Kidney capillary endothelial cell (primary cell): ENCODE measurements at regions not wholly inside any gene's neighbourhood (a gene's known extent, or its start where the extent isn't known, plus 50 kb on each side); places are given as distances from the start of the nearest gene placed in this dataset.

Experiments used
- DNase-seq: peaks from one replicate; pipeline ENCODE4 v3.0.0-alpha.2; 2018; ENCODE audit warnings: low spot score

DNA sequence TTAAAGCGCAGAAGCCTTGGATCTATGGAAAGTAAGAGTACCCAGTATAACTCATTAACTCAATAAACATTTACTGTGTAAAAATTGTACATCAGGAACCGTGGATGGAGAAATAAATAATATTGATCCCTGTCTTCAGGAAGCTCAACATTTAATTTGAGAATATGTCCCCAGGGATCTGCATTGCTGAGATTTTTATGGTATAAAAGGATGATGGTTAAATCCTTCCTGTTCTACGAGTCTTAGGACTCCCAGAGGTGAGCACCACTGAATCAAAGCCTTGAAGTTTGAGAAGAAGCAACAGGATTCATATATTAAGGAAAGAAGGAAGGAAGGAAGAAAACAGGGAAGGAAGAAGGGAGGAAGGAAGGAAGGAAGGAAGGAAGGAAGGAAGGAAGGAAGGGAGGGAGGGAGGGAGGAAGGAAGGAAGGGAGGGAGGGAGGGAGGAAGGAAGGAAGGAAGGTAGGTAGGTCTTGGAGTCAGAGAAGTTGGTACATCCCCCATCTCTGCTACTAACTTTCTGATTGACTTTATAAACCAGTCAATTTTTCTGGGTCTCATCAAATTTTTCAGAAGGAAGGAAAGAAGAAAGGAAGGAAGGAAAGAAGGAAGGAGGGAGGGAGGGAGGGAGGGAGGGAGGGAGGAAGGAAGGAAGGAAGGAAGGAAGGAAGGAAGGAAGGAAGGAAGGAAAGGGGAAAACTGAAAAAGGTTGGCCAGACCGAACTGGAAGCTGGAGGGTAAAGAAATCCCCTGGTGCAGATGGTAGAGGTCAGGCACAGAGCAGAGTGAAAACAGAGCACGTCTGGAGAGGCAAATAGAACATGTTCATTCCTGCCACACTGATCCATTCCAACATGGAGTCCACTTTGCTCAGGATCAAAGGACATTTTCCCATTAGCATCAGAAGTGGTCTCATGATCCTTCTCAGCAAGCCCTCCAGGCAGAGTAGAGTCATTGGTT, 422.2 kb upstream of the CDH11 start:
- no peak for DNase-seq

DNA sequence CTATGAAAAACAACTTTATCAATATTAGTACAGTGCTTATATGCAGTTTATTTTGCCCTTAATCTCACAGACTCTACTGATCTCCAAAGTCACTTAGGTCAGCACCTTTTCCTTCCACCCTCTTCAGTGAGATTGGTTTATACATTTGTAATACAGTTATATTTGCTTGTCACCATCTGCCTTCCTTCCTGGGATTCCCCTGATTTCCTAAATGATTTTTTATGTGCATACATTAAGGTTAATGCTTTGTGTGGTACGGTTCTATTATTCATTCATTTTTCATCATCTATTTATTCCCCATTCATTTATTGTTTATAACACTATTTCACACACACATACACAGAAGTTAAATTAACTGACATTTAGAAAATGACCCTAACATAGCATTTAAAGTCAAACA, 419.8 kb upstream of the CDH11 start:
- no peak for DNase-seq

DNA sequence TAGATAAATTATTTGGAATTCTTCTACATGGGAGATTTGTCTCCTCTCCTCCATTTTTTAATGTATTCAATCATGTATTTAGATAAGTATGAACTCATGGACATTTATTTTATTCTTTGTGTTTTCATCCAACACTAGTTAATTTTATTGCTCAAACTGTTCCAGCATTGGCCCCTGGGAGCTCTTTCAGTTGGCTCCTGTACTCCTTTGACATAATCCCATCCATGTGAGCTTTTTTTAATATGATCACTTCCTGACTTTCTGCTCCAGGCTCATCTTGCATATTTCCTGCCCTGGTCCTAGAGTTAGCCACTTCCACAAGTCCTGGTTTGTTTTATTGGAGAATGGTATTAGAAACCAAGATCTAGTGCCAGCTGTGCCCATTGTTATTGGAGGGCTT, 419.0 kb upstream of the CDH11 start:
- DNase-seq: no peak

- no peak for DNase-seq
Observed at GRCh38 chr16:65538976-65539375, 417.1 kb upstream of the CDH11 start.

- DNase-seq: no peak
Observed at GRCh38 chr16:65537336-65537735, 415.5 kb upstream of the CDH11 start.

DNA sequence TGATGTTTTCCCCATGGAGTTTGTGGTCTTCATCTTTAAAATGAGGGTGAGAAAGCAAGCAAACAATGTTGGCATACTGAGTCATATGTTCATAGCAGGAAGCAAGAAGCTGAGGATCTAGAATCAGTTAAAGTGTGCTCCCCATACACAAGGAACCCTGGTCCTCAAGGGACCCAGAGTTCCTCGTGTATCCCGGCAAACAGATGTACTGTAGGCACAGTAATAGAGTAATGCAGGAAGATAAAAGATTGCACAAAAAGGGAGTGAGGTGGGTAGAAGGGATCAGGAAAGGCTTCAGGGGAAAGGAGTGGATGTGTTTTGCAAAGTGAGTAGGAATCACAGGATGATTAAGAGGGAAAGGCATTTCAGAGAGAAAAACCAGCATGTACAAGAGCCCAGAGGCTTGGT, 412.3 kb upstream of the CDH11 start:
- DNase-seq: no peak

DNA sequence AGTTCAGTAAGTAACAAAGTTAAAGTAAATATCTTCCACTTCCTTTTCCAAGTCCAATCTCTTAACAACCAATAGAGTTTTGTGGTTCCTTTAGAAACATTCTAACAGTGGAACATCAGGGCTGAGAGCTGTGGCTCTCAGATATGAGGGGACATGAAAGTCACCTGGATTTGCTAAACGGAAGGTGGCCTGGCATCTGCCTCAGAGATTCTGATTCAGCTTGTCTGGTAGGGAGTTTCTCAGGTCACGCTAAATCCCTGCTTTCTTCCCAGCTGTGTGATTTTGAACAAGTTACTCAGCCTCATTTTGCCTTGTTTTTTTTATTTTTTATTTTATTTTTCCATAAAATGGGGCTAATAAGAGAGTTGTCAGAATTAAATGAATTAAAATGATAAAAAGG, 411.0 kb upstream of the CDH11 start:
- DNase-seq: no peak

- no peak for DNase-seq
Observed at GRCh38 chr16:65532258-65532657, 410.4 kb upstream of the CDH11 start.

- no peak for DNase-seq
Observed at GRCh38 chr16:65531475-65531874, 409.6 kb upstream of the CDH11 start.

DNA sequence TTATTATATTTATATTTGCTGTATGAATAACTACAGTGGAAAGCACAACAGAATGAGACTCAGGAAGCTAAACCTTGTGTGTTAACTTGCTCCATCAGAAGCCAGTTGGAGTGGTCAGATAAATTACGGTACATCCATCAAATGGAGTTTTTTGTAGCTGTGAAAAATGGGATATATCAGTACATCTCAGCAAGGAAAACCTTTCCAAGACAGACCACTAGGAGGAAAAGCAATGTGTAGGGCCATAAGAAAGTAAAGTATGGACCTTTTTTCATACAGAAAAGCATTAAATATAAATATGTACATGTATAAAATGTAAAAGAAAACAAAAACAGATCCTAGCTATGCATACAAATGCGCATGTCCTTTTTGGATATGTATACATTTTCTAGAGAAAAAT, 403.8 kb upstream of the CDH11 start:
- no peak for DNase-seq

DNA sequence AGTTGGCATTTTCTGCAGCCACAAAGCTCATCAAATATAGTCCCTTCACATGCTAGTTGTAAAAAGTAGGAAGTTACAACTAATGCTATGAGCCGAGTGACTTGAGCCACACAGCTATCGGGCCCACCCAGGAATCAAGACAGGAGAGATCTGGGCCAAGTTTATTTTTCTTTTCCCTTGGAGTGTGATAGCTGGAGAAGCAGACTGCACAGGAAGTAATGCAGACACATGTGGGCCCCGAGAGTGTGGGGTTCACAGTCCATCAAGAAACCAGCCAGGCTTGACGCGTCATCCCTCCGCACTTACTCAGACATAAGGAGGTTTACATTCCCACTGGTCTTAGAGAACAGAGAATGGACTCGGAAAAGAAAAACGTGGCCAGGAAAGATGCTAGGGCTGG, 403.1 kb upstream of the CDH11 start:
- DNase-seq: no peak

- DNase-seq: no peak
Observed at GRCh38 chr16:65524231-65524630, 402.4 kb upstream of the CDH11 start.

GRCh38 chr16:65523283-65523944, 401.6 kb upstream of the CDH11 start:
- no peak for DNase-seq

DNA sequence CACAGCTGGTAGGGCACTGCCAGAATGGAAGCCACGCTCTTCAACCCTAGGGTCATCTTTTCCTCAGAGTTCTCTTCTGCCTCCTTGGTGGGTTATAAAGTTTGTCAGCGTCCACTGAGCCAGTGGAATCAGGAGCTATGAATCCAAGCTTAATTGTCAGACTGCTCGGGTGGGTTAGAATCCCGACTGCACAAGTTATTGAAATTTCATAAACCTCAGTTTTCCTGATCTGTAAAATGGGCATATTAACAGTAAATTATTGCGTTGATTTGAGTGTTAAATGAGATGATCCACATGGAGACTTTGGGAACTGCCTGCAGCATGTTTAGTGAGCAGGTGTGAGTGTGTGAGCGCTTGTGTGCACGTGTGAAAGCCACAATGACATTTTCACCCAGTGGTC, 400.5 kb upstream of the CDH11 start:
- DNase-seq: no peak

DNA sequence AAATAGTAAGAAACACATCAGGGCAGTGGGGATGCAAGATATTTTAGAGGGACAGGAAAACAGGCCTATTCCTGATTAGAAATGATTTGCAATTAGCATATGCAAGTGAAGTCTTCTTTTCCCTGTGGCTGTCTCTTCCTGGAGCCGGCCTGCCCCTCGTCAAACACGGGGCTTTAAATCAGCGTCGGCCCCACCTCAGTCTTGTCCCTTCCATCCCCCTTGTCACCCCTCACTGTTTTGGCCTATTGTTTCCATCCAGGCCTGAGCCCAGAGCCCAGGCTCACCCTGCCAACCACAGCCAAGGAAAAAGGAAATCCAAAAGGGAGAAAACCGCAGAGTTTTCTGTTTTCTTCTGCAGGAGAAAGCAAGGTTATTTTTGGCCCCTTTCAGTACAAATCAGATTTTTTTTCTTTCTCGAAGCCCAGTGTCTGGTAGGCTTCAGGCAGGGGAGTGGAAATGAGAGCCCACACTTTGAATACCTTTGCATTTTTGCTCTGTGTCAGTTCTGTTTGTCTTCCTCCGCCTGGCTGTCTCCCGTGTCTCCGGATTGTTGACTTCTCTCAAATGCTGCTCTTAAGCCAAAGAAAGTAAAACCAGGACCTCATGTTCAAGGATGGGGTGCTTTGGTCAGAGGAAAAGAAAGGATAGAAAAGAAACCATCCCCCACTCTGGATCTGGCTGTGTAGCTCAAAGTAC, 399.9 kb upstream of the CDH11 start:
- DNase-seq: no peak

DNA sequence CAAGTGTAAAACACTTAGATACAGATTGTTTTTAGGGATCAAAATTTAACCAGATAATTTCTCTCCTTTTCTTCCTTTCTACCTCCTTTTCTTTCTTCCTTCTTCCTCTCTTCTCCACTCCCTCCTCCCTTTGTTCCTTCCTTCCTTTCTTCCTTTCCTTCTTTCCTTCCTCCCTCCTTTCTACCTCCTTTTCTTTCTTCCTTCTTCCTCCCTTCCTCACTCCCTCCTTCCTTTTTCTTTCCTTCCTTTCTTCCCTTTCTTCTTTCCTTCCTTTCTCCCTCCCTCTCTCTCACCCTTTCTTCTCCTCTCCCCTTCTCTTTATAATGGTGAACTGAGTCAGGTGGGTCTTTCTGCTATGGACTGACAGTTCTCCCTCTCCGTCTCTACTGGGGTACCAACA, 397.5 kb upstream of the CDH11 start:
- no peak for DNase-seq

DNA sequence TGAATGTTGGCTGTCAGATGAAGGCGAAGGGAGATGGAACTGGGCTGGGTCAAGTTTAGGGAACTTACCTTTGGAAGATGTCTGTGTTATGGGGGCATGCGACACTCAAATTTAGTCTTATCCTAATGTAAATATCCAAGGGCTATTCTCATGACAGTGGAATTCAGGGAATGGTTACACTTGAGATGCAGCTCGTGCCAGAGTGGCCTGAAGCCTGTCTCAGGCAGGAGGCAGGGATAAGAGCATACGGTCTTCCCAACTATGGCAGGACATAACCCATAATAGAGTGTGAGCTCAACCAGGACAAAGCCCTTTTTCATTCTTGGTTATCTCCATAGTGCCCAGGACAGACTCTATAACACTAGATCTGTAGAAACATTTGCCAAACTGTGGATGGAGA, 393.3 kb upstream of the CDH11 start:
- DNase-seq: no peak

GRCh38 chr16:65510850-65511249, 389.0 kb upstream of the CDH11 start:
- no peak for DNase-seq

- DNase-seq: no peak
Observed at GRCh38 chr16:65510241-65510640, 388.4 kb upstream of the CDH11 start.

DNA sequence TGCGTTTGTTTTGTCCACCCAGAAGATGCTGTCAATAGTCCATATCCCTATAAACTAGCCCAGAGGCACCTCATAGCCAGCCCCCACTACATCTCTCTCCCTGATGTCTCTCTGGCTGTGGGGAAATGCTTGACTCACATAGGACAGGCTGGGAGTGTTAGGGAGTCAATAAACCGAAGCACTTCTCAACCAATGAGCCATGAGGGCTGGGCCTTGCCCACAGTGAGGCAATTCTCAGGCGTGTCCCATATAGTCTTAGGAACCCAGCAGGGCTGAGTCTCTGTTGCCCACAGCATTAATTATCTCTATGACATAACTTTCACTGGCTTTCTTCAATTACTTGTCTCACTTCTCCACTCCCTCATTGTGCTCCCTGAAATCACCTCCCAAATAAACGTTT, 387.3 kb upstream of the CDH11 start:
- no peak for DNase-seq

DNA sequence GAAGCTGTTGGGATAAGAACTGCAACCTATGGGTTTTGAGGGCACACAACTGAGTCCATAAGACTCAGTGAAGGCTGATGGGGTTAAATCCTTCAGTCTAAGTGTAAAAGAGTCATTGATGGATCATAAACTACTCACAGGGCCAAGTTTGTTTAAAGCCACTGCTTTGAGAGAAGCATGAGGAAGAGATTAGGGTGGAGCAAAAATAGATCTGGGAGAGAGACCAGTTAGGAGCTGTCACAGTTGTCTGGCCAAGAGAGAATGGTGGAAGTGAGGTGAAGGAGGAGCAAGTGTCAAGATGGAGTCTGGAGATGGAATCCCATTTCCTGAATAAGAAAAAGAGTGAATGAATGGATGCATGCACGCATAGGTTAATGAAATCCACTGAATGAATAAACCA, 379.1 kb upstream of the CDH11 start:
- DNase-seq: no peak

DNA sequence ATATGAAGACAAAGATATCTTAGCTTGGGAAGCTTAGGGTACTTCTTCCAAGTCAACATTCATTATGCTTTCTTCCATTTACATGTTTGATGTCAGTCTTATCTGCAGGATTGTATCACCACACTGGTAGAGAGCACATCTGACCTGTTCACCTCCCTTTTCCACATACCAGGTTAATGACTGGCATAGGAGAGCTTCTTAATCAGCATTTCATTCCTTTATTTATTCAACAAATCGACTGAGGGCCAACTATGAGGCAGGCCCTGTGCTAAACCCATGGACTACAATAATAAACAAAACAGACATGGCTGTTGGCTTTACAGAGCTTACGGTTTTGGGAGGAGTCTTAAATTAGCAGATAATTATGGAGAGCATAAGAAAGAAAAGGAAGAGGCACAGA, 378.1 kb upstream of the CDH11 start:
- no peak for DNase-seq

DNA sequence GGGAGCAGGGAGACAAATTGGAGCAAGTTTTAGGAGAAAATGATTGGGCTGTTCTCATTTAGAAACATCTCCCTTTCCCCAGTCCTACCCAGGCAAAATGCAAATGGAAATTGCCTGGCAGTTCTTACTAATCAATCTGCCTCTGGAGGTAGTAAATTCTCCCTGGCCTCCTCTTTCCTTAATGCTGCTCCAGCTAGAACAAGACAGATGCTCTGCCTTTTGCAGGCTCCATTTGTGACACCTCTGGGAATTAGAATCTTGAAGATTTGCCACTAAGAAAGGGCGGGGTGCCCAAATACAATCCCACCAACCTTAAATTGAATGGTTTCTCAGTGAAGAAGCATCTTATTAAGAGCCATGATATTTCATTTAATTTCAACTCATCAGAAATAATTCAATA, 377.7 kb upstream of the CDH11 start:
- no peak for DNase-seq
